Testis (tissue), 2 donors: ENCODE measurements at regions not wholly inside any gene's neighbourhood (a gene's known extent, or its start where the extent isn't known, plus 50 kb on each side); places are given as distances from the start of the nearest gene placed in this dataset.

Source experiments
- POLR2A ChIP-seq: fragments of 450-650 bp; IDR thresholded peaks from one replicate; pipeline ENCODE4 v1.6.1; 2017; ENCODE audit warnings: antibody characterized with exemption, mild to moderate bottlenecking, moderate library complexity
- TF ChIP-seq, protein P1 (sequence below), 3 experiments: fragments of 450-650 bp in 2 of 3; fragments of 200-600 bp in 1 of 3; sonication (generic) in 1 of 3; IDR thresholded peaks; one replicate each; pipeline ENCODE4 v1.5.1; 2016 to 2019; ENCODE audit warnings: antibody characterized with exemption in 3 of 3, mild to moderate bottlenecking in 2 of 3, moderate library complexity in 1 of 3

DNA sequence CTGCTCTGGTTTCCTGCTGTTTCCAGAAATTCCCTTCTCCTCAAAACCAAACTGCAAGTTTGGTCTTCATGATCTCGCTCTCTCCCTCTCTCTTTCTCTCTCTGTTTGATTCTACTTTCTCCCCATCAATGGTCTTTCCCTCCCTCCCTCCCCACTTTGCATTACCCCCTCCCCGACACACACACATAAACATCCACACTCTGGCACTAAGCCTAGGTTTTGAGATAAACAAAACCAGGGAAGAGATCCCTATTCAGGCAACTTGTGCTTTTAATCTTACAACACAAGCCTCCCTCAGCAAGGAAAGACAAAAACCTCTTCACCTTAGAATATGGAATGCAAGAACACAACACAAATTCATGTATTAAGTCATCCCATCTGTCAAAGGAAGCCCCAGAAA lies 73.5 kb upstream of the PTPRT start:
- TF ChIP-seq, protein P1, sequence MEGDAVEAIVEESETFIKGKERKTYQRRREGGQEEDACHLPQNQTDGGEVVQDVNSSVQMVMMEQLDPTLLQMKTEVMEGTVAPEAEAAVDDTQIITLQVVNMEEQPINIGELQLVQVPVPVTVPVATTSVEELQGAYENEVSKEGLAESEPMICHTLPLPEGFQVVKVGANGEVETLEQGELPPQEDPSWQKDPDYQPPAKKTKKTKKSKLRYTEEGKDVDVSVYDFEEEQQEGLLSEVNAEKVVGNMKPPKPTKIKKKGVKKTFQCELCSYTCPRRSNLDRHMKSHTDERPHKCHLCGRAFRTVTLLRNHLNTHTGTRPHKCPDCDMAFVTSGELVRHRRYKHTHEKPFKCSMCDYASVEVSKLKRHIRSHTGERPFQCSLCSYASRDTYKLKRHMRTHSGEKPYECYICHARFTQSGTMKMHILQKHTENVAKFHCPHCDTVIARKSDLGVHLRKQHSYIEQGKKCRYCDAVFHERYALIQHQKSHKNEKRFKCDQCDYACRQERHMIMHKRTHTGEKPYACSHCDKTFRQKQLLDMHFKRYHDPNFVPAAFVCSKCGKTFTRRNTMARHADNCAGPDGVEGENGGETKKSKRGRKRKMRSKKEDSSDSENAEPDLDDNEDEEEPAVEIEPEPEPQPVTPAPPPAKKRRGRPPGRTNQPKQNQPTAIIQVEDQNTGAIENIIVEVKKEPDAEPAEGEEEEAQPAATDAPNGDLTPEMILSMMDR (IDR thresholded peaks at IDR 0.05) = no peak
- TF ChIP-seq POLR2A = no peak
